SIG-M5 treated with dmso at 0.1 percent for 504 hours (cell line): ENCODE measurements at regions not wholly inside any gene's neighbourhood (a gene's known extent, or its start where the extent isn't known, plus 50 kb on each side); places are given as distances from the start of the nearest gene placed in this dataset.

ENCODE experiments used
- DNase-seq: peaks from one replicate; lab custom pipeline; 2025; ENCODE audit not compliant: unreplicated experiment; lab: John Stamatoyannopoulos, UW

GRCh38 chr15:62950462-62950931, 92.0 kb upstream of the TPM1 start:
- no peak for DNase-seq

- DNase-seq = no peak
These were observed 91.1 kb upstream of the TPM1 start for GRCh38 chr15:62951481-62951880.

GRCh38 chr15:62953021-62953420, 89.5 kb upstream of the TPM1 start:
- no peak for DNase-seq

- DNase-seq = no peak
These were observed 89.0 kb upstream of the TPM1 start for GRCh38 chr15:62953496-62954045.

- no peak for DNase-seq
These were observed 85.4 kb upstream of the TPM1 start for GRCh38 chr15:62957130-62957529.

GRCh38 chr15:62958528-62959363, 83.8 kb upstream of the TPM1 start:
- DNase-seq = no peak

GRCh38 chr15:62961134-62961533, 81.4 kb upstream of the TPM1 start:
- DNase-seq = no peak

GRCh38 chr15:62962101-62962995, 80.2 kb upstream of the TPM1 start:
- no peak for DNase-seq

GRCh38 chr15:62964251-62964650, 78.3 kb upstream of the TPM1 start:
- DNase-seq = no peak

GRCh38 chr15:62966294-62967078, 76.1 kb upstream of the TPM1 start:
- no peak for DNase-seq

- DNase-seq = no peak
These were observed 73.8 kb upstream of the TPM1 start for GRCh38 chr15:62968699-62969098.

GRCh38 chr15:62969442-62970089, 73.0 kb upstream of the TPM1 start:
- DNase-seq = no peak

GRCh38 chr15:62972814-62973213, 69.7 kb upstream of the TPM1 start:
- no peak for DNase-seq

GRCh38 chr15:62975515-62975914, 67.0 kb upstream of the TPM1 start:
- DNase-seq = no peak

- DNase-seq = no peak
These were observed 66.2 kb upstream of the TPM1 start for GRCh38 chr15:62976301-62976881.

GRCh38 chr15:62977952-62978811, 64.4 kb upstream of the TPM1 start:
- DNase-seq = no peak

- no peak for DNase-seq
These were observed 63.3 kb upstream of the TPM1 start for GRCh38 chr15:62979252-62979651.

- no peak for DNase-seq
These were observed 61.5 kb upstream of the TPM1 start for GRCh38 chr15:62981071-62981470.

- no peak for DNase-seq
These were observed 58.6 kb upstream of the TPM1 start for GRCh38 chr15:62983956-62984355.
